Activated B cell treated with CpG ODN at 0.5 μM for 24 hours (primary cell): ENCODE measurements at regions not wholly inside any gene's neighbourhood (a gene's known extent, or its start where the extent isn't known, plus 50 kb on each side); places are given as distances from the start of the nearest gene placed in this dataset.

Source experiments
- ATAC-seq: fragments of 200-7000 bp; cut with Tn5 transposase; one replicate; pipeline ENCODE4 v1.10.0; 2021; ENCODE audit warnings: low read depth, mild to moderate bottlenecking, moderate library complexity
- CTCF ChIA-PET: fragments of 350-600 bp; sonication (Branson Sonifier 250); formaldehyde crosslinking; loops from one replicate; lab custom pipeline; 2021; ENCODE audit warnings: antibody characterized with exemption; lab: Charles Lee
- POLR2A ChIA-PET: fragments of 350-600 bp; sonication (Branson Sonifier 250); formaldehyde crosslinking; loops from one replicate; lab custom pipeline; 2021; ENCODE audit warnings: antibody characterized with exemption; lab: Charles Lee
- DNase-seq: peaks from one replicate; pipeline ENCODE4 v3.0.0; 2022
- H3K27ac Mint-ChIP-seq: one replicate; pipeline ENCODE4 v1.8.0; 2020; ENCODE audit warnings: mixed read lengths
- H3K27me3 Mint-ChIP-seq: one replicate; pipeline ENCODE4 v1.8.0; 2021; ENCODE audit warnings: mixed read lengths
- H3K36me3 Mint-ChIP-seq: one replicate; pipeline ENCODE4 v1.8.0; 2021; ENCODE audit warnings: low read depth, mixed read lengths
- H3K4me1 Mint-ChIP-seq: one replicate; pipeline ENCODE4 v1.8.0; 2021; ENCODE audit warnings: mixed read lengths
- H3K4me3 Mint-ChIP-seq: one replicate; pipeline ENCODE4 v1.8.0; 2020; ENCODE audit warnings: mild to moderate bottlenecking, mixed read lengths
- H3K9me3 Mint-ChIP-seq: one replicate; pipeline ENCODE4 v1.8.0; 2020; ENCODE audit warnings: mixed read lengths
- CTCF ChIP-seq: fragments of 200-600 bp; IDR thresholded peaks from one replicate; pipeline ENCODE4 v1.8.0; 2022; ENCODE audit warnings: antibody characterized with exemption, mild to moderate bottlenecking
- intact Hi-C: fragments of 100-400 bp; cut with micrococcal nuclease; formaldehyde crosslinking; loops from one replicate; pipeline ENCODE4 v1.15.1; 2024

GRCh38 chr7:130909881-130910672 is 176.1 kb upstream of the KLF14 start:
- Mint-ChIP-seq H3K27ac (peak overlapping the region; percentile 47), H3K36me3 (peaks cover 78% of the 10 kb centered on the region), H3K9me3 (no peaks in the 10 kb centered on the region), H3K4me1 (peaks cover 69% of the 10 kb centered on the region), H3K4me3 (peak overlapping the region; percentile 87), H3K27me3 (no peaks in the 10 kb centered on the region)
- no peak for TF ChIP-seq CTCF
- DNase-seq (no peak), ATAC-seq (no peak)
- intact Hi-C loops, result no loop called here
- CTCF ChIA-PET, result interaction anchor here (2.4 kb wide), 1 partner anchor 14 kb away, joined by 10 read pairs; no protein-coding TSS in a partner anchor
- POLR2A ChIA-PET, result no interaction called here

- CTCF ChIA-PET, result interaction anchor here (0.8 to 1.0 kb wide), 2 partner anchors 14 to 129 kb away, joined by 3 to 5 read pairs; no protein-coding TSS in a partner anchor
Observed at GRCh38 chr7:130910949-130911944, 177.2 kb upstream of the KLF14 start.

GRCh38 chr7:130912082-130912861 is 178.3 kb upstream of the KLF14 start:
- ATAC-seq, result no peak
- H3K27me3 Mint-ChIP-seq, result no peaks in the 10 kb centered on the region
- no peak for TF ChIP-seq CTCF
- ChIA-PET CTCF (interaction anchor here (0.8 to 1.7 kb wide), 5 partner anchors 15 to 128 kb away, joined by 3 to 7 read pairs (median 5); no protein-coding TSS in a partner anchor), POLR2A (interaction anchor here (0.5 to 2.6 kb wide), 9 partner anchors 12 to 145 kb away, joined by 3 to 36 read pairs (median 5); no protein-coding TSS in a partner anchor)
- intact Hi-C loops, result loop anchor here (2.0 kb wide), 2 partner anchors 71 to 115 kb away; no protein-coding TSS in a partner anchor
- no peak for DNase-seq
- peaks cover 85% of the 10 kb centered on the region for H3K36me3 Mint-ChIP-seq
- peak overlapping the region; percentile 90 for H3K27ac Mint-ChIP-seq
- H3K4me3 Mint-ChIP-seq, result peak overlapping the region; percentile 87
- H3K4me1 Mint-ChIP-seq, result peaks cover 85% of the 10 kb centered on the region
- no peaks in the 10 kb centered on the region for H3K9me3 Mint-ChIP-seq

More at GRCh38 chr7:130910949-130911944, 177.2 kb upstream of the KLF14 start:
- peaks cover 78% of the 10 kb centered on the region for H3K4me1 Mint-ChIP-seq
- peaks cover 80% of the 10 kb centered on the region for H3K36me3 Mint-ChIP-seq
- no peaks in the 10 kb centered on the region for H3K27me3 Mint-ChIP-seq
- H3K27ac Mint-ChIP-seq, result peak overlapping the region; percentile 90
- TF ChIP-seq CTCF, result no peak
- ATAC-seq (no peak), DNase-seq (no peak)
- H3K9me3 Mint-ChIP-seq, result no peaks in the 10 kb centered on the region
- POLR2A ChIA-PET, result interaction anchor here (0.8 to 1.4 kb wide), 3 partner anchors 11 to 37 kb away, joined by 3 to 5 read pairs (median 3); no protein-coding TSS in a partner anchor
- intact Hi-C loops, result no loop called here
- peak overlapping the region; percentile 87 for H3K4me3 Mint-ChIP-seq

- ATAC-seq (peak; percentile 91), DNase-seq (peak; percentile 54)
- CTCF ChIA-PET, result interaction anchor here (0.9 to 2.5 kb wide), 4 partner anchors 16 to 127 kb away, joined by 3 to 10 read pairs (median 6); no protein-coding TSS in a partner anchor
- no peaks in the 10 kb centered on the region for H3K9me3 Mint-ChIP-seq
- TF ChIP-seq CTCF, result no peak
- peaks cover 87% of the 10 kb centered on the region for H3K36me3 Mint-ChIP-seq
- intact Hi-C loops, result loop anchor here (1.0 to 2.0 kb wide), 8 partner anchors 13 to 193 kb away; no protein-coding TSS in a partner anchor
- H3K27ac Mint-ChIP-seq, result peak overlapping the region; percentile 90
- peaks cover 86% of the 10 kb centered on the region for H3K4me1 Mint-ChIP-seq
- peak overlapping the region; percentile 87 for H3K4me3 Mint-ChIP-seq
- POLR2A ChIA-PET, result interaction anchor here (0.5 to 2.6 kb wide), 23 partner anchors 9 to 144 kb away, joined by 3 to 36 read pairs (median 4); no protein-coding TSS in a partner anchor
- no peaks in the 10 kb centered on the region for H3K27me3 Mint-ChIP-seq
Observed at GRCh38 chr7:130912862-130913638, 179.0 kb upstream of the KLF14 start.
